ENCODE measurements at regions not wholly inside any gene's neighbourhood (a gene's known extent, or its start where the extent isn't known, plus 50 kb on each side); places are given as distances from the start of the nearest gene placed in this dataset.
"Not testable (repeated sequence)": the region's sequence is repeated elsewhere in the genome, so short reads cannot be mapped to it uniquely, and the experiment has no call there.

- H3K27me3 Mint-ChIP-seq: peaks cover 7% of the 10 kb centered on the region
- H3K4me1 Mint-ChIP-seq: no peaks in the 10 kb centered on the region
- no peak overlapping the region for H3K4me3 Mint-ChIP-seq
- H3K27ac Mint-ChIP-seq: no peak overlapping the region
- DNase-seq (no peak), ATAC-seq (no peak)
- H3K36me3 Mint-ChIP-seq (ENCODE audit: low read depth): no peaks in the 10 kb centered on the region
- H3K9me3 ChIP-seq (ENCODE audit: control insufficient read depth, low read length, poor library complexity, severe bottlenecking): no peaks in the 10 kb centered on the region
Observed at GRCh38 chr10:129063212-129063611, 403.8 kb upstream of the MGMT start.

GRCh38 chr10:129063877-129064276 lies 403.2 kb upstream of the MGMT start:
- no peaks in the 10 kb centered on the region for H3K36me3 Mint-ChIP-seq (ENCODE audit: low read depth)
- no peak for ATAC-seq
- no peaks in the 10 kb centered on the region for H3K4me1 Mint-ChIP-seq

GRCh38 chr10:129066529-129066928 lies 400.5 kb upstream of the MGMT start:
- not testable (repeated sequence) for H3K4me3 Mint-ChIP-seq, H3K4me1 Mint-ChIP-seq, ATAC-seq

More at GRCh38 chr10:129063877-129064276, 403.2 kb upstream of the MGMT start:
- H3K9me3 ChIP-seq (ENCODE audit: control insufficient read depth, low read length, poor library complexity, severe bottlenecking): no peaks in the 10 kb centered on the region
- Mint-ChIP-seq H3K27me3 (peaks cover 7% of the 10 kb centered on the region), H3K4me3 (no peak overlapping the region), H3K27ac (no peak overlapping the region)
- no peak for DNase-seq

GRCh38 chr10:129071411-129071810 lies 395.6 kb upstream of the MGMT start:
- H3K4me3 Mint-ChIP-seq; H3K36me3 Mint-ChIP-seq (ENCODE audit: low read depth); H3K4me1 Mint-ChIP-seq; H3K27ac Mint-ChIP-seq; ATAC-seq; H3K27me3 Mint-ChIP-seq; H3K9me3 ChIP-seq (ENCODE audit: control insufficient read depth, low read length, poor library complexity, severe bottlenecking); DNase-seq: not testable (repeated sequence)

More at GRCh38 chr10:129066529-129066928, 400.5 kb upstream of the MGMT start:
- H3K9me3 ChIP-seq (ENCODE audit: control insufficient read depth, low read length, poor library complexity, severe bottlenecking); H3K36me3 Mint-ChIP-seq (ENCODE audit: low read depth); H3K27me3 Mint-ChIP-seq; H3K27ac Mint-ChIP-seq; DNase-seq: not testable (repeated sequence)

GRCh38 chr10:129074939-129075338 lies 392.1 kb upstream of the MGMT start:
- ATAC-seq: no peak
- H3K27ac Mint-ChIP-seq: no peak overlapping the region
- H3K9me3 ChIP-seq (ENCODE audit: control insufficient read depth, low read length, poor library complexity, severe bottlenecking): no peaks in the 10 kb centered on the region
- no peak overlapping the region for H3K4me3 Mint-ChIP-seq
- no peaks in the 10 kb centered on the region for H3K27me3 Mint-ChIP-seq
- no peaks in the 10 kb centered on the region for H3K36me3 Mint-ChIP-seq (ENCODE audit: low read depth)
- H3K4me1 Mint-ChIP-seq: no peaks in the 10 kb centered on the region
- no peak for DNase-seq

GRCh38 chr10:129075508-129075907 lies 391.5 kb upstream of the MGMT start:
- no peak overlapping the region for H3K27ac Mint-ChIP-seq

GRCh38 chr10:129075927-129076326 lies 391.1 kb upstream of the MGMT start:
- Mint-ChIP-seq H3K27me3 (no peaks in the 10 kb centered on the region), H3K36me3 (ENCODE audit: low read depth) (no peaks in the 10 kb centered on the region), H3K4me1 (no peaks in the 10 kb centered on the region), H3K4me3 (no peak overlapping the region), H3K27ac (no peak overlapping the region)
- peaks cover under 1% of the 10 kb centered on the region for H3K9me3 ChIP-seq (ENCODE audit: control insufficient read depth, low read length, poor library complexity, severe bottlenecking)
- ATAC-seq: no peak
- DNase-seq: no peak

More at GRCh38 chr10:129075508-129075907, 391.5 kb upstream of the MGMT start:
- H3K36me3 Mint-ChIP-seq (ENCODE audit: low read depth): no peaks in the 10 kb centered on the region
- no peak overlapping the region for H3K4me3 Mint-ChIP-seq
- H3K9me3 ChIP-seq (ENCODE audit: control insufficient read depth, low read length, poor library complexity, severe bottlenecking): no peaks in the 10 kb centered on the region
- H3K4me1 Mint-ChIP-seq: no peaks in the 10 kb centered on the region
- DNase-seq: no peak
- ATAC-seq: no peak
- H3K27me3 Mint-ChIP-seq: no peaks in the 10 kb centered on the region

GRCh38 chr10:129078346-129078745 lies 388.7 kb upstream of the MGMT start:
- H3K9me3 ChIP-seq (ENCODE audit: control insufficient read depth, low read length, poor library complexity, severe bottlenecking): peaks cover 2% of the 10 kb centered on the region
- Mint-ChIP-seq H3K4me1 (no peaks in the 10 kb centered on the region), H3K27ac (no peak overlapping the region), H3K27me3 (no peaks in the 10 kb centered on the region), H3K36me3 (ENCODE audit: low read depth) (no peaks in the 10 kb centered on the region), H3K4me3 (no peak overlapping the region)
- DNase-seq: no peak
- ATAC-seq: no peak

GRCh38 chr10:129078746-129079145 lies 388.3 kb upstream of the MGMT start:
- Mint-ChIP-seq H3K27ac (no peak overlapping the region), H3K4me1 (no peaks in the 10 kb centered on the region), H3K36me3 (ENCODE audit: low read depth) (no peaks in the 10 kb centered on the region), H3K4me3 (no peak overlapping the region), H3K27me3 (no peaks in the 10 kb centered on the region)
- peaks cover 2% of the 10 kb centered on the region for H3K9me3 ChIP-seq (ENCODE audit: control insufficient read depth, low read length, poor library complexity, severe bottlenecking)
- ATAC-seq (no peak), DNase-seq (no peak)

GRCh38 chr10:129079705-129080104 lies 387.3 kb upstream of the MGMT start:
- Mint-ChIP-seq H3K36me3 (ENCODE audit: low read depth) (no peaks in the 10 kb centered on the region), H3K4me1 (no peaks in the 10 kb centered on the region), H3K4me3 (no peak overlapping the region), H3K27me3 (no peaks in the 10 kb centered on the region), H3K27ac (no peak overlapping the region)
- DNase-seq (no peak), ATAC-seq (no peak)
- peaks cover 2% of the 10 kb centered on the region for H3K9me3 ChIP-seq (ENCODE audit: control insufficient read depth, low read length, poor library complexity, severe bottlenecking)

- no peak overlapping the region for H3K4me3 Mint-ChIP-seq
- DNase-seq (no peak), ATAC-seq (no peak)
- no peaks in the 10 kb centered on the region for H3K36me3 Mint-ChIP-seq (ENCODE audit: low read depth)
- H3K9me3 ChIP-seq (ENCODE audit: control insufficient read depth, low read length, poor library complexity, severe bottlenecking): peaks cover 2% of the 10 kb centered on the region
- H3K27me3 Mint-ChIP-seq: no peaks in the 10 kb centered on the region
- H3K4me1 Mint-ChIP-seq: no peaks in the 10 kb centered on the region
- no peak overlapping the region for H3K27ac Mint-ChIP-seq
Observed at GRCh38 chr10:129085811-129086210, 381.2 kb upstream of the MGMT start.

GRCh38 chr10:129089341-129089740 lies 377.7 kb upstream of the MGMT start:
- ATAC-seq (no peak), DNase-seq (no peak)
- no peaks in the 10 kb centered on the region for H3K9me3 ChIP-seq (ENCODE audit: control insufficient read depth, low read length, poor library complexity, severe bottlenecking)
- Mint-ChIP-seq H3K27me3 (no peaks in the 10 kb centered on the region), H3K36me3 (ENCODE audit: low read depth) (no peaks in the 10 kb centered on the region), H3K27ac (no peak overlapping the region), H3K4me3 (no peak overlapping the region), H3K4me1 (no peaks in the 10 kb centered on the region)

GRCh38 chr10:129090165-129090564 lies 376.9 kb upstream of the MGMT start:
- Mint-ChIP-seq H3K4me3 (no peak overlapping the region), H3K36me3 (ENCODE audit: low read depth) (no peaks in the 10 kb centered on the region), H3K27me3 (no peaks in the 10 kb centered on the region), H3K27ac (no peak overlapping the region), H3K4me1 (no peaks in the 10 kb centered on the region)
- ATAC-seq (no peak), DNase-seq (no peak)
- no peaks in the 10 kb centered on the region for H3K9me3 ChIP-seq (ENCODE audit: control insufficient read depth, low read length, poor library complexity, severe bottlenecking)

GRCh38 chr10:129090618-129091366 lies 376.2 kb upstream of the MGMT start:
- H3K27ac Mint-ChIP-seq: no peak overlapping the region
- no peaks in the 10 kb centered on the region for H3K9me3 ChIP-seq (ENCODE audit: control insufficient read depth, low read length, poor library complexity, severe bottlenecking)
- no peaks in the 10 kb centered on the region for H3K4me1 Mint-ChIP-seq
- no peaks in the 10 kb centered on the region for H3K36me3 Mint-ChIP-seq (ENCODE audit: low read depth)
- DNase-seq: no peak
- no peak for ATAC-seq
- H3K4me3 Mint-ChIP-seq: no peak overlapping the region
- no peaks in the 10 kb centered on the region for H3K27me3 Mint-ChIP-seq

All from T-helper 17 cell (primary cell).